ENCODE measurements at regions not wholly inside any gene's neighbourhood (a gene's known extent, or its start where the extent isn't known, plus 50 kb on each side); places are given as distances from the start of the nearest gene placed in this dataset.

DNA sequence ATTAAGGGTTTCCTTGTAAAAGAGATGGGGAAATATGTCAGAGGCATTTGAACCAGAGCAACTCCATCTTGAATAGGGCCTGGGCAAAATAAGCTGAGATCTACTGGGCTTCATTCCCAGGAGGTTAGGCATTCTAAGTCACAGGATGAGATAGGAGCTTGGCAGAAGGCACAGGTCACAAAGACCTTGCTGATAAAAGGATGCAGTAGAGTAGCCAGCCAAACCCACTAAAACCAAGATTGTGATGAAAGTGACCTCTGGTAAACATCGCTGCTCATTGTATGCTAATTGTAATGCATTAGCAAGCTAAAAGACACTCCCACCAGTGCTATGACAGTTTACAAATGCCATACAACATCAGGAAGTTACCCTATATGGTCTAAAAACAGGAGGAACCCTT, 1390.3 kb downstream of the RAPGEF2 start:
- no peak overlapping the region for H2AFZ ChIP-seq (ENCODE audit: insufficient read depth, low read depth, low read length, poor library complexity, severe bottlenecking)
- ChIA-PET POLR2A (no interaction called here), CTCF (no interaction called here)
- H3K4me2 ChIP-seq (replicated peaks; ENCODE audit: low read depth, low read length, poor library complexity, severe bottlenecking) = no peak overlapping the region
- H3K27ac ChIP-seq (ENCODE audit: low read length in 2 of 2) = no peak overlapping the region
- intact Hi-C loops (cut with micrococcal nuclease) = no loop called here
- H3K9me3 ChIP-seq (ENCODE audit: control extremely low read depth in 1 of 3, control insufficient read depth in 2 of 3, insufficient read depth in 1 of 3, low read length in 2 of 3) = peaks cover 0 to 3% (median 0%) of the 10 kb centered on the region in 3 donors
- Mint-ChIP-seq H3K9me3 (ENCODE audit: insufficient read depth) (peaks cover 8% of the 10 kb centered on the region), H3K27ac (no peak overlapping the region), H3K4me3 (no peak overlapping the region), H3K27me3 (no peaks in the 10 kb centered on the region), H3K4me1 (no peaks in the 10 kb centered on the region)
- no peaks in the 10 kb centered on the region for H3K79me2 ChIP-seq (ENCODE audit: control insufficient read depth, insufficient read depth, low read length)
- DNase-seq (no peak), ATAC-seq (ENCODE audit: low read depth) (no peak)
- no CpG with 5 or more reads among the region's 1 CpG for WGBS (ENCODE audit: insufficient coverage)
- H3K9ac ChIP-seq (ENCODE audit: low read length) = no peak overlapping the region
- no peaks in the 10 kb centered on the region for H3K36me3 ChIP-seq (replicated peaks in 1 of 2; ENCODE audit: control extremely low read depth in 1 of 2, control insufficient read depth in 1 of 2, extremely low read depth in 1 of 2, insufficient read depth in 2 of 2, low read length in 1 of 2)
- H4K20me1 ChIP-seq (ENCODE audit: control insufficient read depth, insufficient read depth, low read length, poor library complexity, severe bottlenecking) = no peaks in the 10 kb centered on the region
- H3K4me3 ChIP-seq (ENCODE audit: control extremely low read depth in 1 of 5, extremely low read depth in 1 of 5, insufficient read depth in 1 of 5, low read depth in 2 of 5, low read length in 4 of 5) = no peak overlapping the region
- no peaks in the 10 kb centered on the region for H3K4me1 ChIP-seq (ENCODE audit: control insufficient read depth in 2 of 2, insufficient read depth in 2 of 2, low read length in 2 of 2)
- TF ChIP-seq, protein P1, sequence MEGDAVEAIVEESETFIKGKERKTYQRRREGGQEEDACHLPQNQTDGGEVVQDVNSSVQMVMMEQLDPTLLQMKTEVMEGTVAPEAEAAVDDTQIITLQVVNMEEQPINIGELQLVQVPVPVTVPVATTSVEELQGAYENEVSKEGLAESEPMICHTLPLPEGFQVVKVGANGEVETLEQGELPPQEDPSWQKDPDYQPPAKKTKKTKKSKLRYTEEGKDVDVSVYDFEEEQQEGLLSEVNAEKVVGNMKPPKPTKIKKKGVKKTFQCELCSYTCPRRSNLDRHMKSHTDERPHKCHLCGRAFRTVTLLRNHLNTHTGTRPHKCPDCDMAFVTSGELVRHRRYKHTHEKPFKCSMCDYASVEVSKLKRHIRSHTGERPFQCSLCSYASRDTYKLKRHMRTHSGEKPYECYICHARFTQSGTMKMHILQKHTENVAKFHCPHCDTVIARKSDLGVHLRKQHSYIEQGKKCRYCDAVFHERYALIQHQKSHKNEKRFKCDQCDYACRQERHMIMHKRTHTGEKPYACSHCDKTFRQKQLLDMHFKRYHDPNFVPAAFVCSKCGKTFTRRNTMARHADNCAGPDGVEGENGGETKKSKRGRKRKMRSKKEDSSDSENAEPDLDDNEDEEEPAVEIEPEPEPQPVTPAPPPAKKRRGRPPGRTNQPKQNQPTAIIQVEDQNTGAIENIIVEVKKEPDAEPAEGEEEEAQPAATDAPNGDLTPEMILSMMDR (IDR thresholded peaks at IDR 0.05) = no peak
- no peak for TF ChIP-seq EZH2 (IDR thresholded peaks at IDR 0.05; ENCODE audit: borderline replicate concordance, insufficient read depth, low read depth, low read length, poor library complexity, severe bottlenecking)
- H3K27me3 ChIP-seq (replicated peaks in 1 of 4; ENCODE audit: control extremely low read depth in 1 of 4, control insufficient read depth in 3 of 4, insufficient read depth in 4 of 4, low read length in 3 of 4) = no peaks in the 10 kb centered on the region

DNA sequence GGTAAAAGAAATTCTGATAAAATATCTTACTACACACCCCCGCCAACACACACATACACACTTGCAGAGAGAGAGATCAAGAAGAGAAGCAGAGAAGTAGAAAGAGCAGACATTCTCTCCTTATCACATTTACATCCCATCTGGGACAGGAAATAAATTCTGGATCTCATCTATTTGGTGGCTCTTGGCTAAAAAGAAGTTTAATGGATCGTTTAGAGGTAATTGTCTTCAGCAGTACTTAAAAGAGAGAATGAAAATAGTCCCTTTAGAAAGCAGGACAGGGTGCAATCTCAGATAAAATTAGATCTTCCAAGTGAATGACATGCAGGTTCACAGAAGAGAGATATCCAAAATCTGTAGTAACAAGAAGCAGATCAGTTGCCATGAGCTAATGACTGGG, 1392.5 kb downstream of the RAPGEF2 start:
- no peak overlapping the region for H2AFZ ChIP-seq (ENCODE audit: insufficient read depth, low read depth, low read length, poor library complexity, severe bottlenecking)
- no peaks in the 10 kb centered on the region for H3K4me1 ChIP-seq (ENCODE audit: control insufficient read depth in 2 of 2, insufficient read depth in 2 of 2, low read length in 2 of 2)
- H3K27ac ChIP-seq (ENCODE audit: low read length in 2 of 2) = no peak overlapping the region
- no peaks in the 10 kb centered on the region for H3K27me3 Mint-ChIP-seq
- H3K79me2 ChIP-seq (ENCODE audit: control insufficient read depth, insufficient read depth, low read length) = no peaks in the 10 kb centered on the region
- intact Hi-C loops (cut with micrococcal nuclease) = no loop called here
- H3K36me3 ChIP-seq (replicated peaks in 1 of 2; ENCODE audit: control extremely low read depth in 1 of 2, control insufficient read depth in 1 of 2, extremely low read depth in 1 of 2, insufficient read depth in 2 of 2, low read length in 1 of 2) = no peaks in the 10 kb centered on the region
- no peak overlapping the region for H3K9ac ChIP-seq (ENCODE audit: low read length)
- H3K4me2 ChIP-seq (replicated peaks; ENCODE audit: low read depth, low read length, poor library complexity, severe bottlenecking) = no peak overlapping the region
- H3K9me3 Mint-ChIP-seq (ENCODE audit: insufficient read depth) = peaks cover 6% of the 10 kb centered on the region
- POLR2A ChIA-PET = no interaction called here
- H3K27ac Mint-ChIP-seq = no peak overlapping the region
- H3K4me3 Mint-ChIP-seq = no peak overlapping the region
- H3K9me3 ChIP-seq (ENCODE audit: control extremely low read depth in 1 of 3, control insufficient read depth in 2 of 3, insufficient read depth in 1 of 3, low read length in 2 of 3) = peaks cover 0 to 3% (median 0%) of the 10 kb centered on the region in 3 donors
- WGBS (ENCODE audit: insufficient coverage) = no CpG with 5 or more reads among the region's 2 CpGs
- H3K4me3 ChIP-seq (ENCODE audit: control extremely low read depth in 1 of 5, extremely low read depth in 1 of 5, insufficient read depth in 1 of 5, low read depth in 2 of 5, low read length in 4 of 5) = no peak overlapping the region
- TF ChIP-seq, protein P1 (IDR thresholded peaks at IDR 0.05) = no peak
- no peak for TF ChIP-seq EZH2 (IDR thresholded peaks at IDR 0.05; ENCODE audit: borderline replicate concordance, insufficient read depth, low read depth, low read length, poor library complexity, severe bottlenecking)
- H3K4me1 Mint-ChIP-seq = no peaks in the 10 kb centered on the region
- CTCF ChIA-PET = no interaction called here
- no peak for ATAC-seq (ENCODE audit: low read depth)
- DNase-seq = no peak
- no peaks in the 10 kb centered on the region for H4K20me1 ChIP-seq (ENCODE audit: control insufficient read depth, insufficient read depth, low read length, poor library complexity, severe bottlenecking)
- H3K27me3 ChIP-seq (replicated peaks in 1 of 4; ENCODE audit: control extremely low read depth in 1 of 4, control insufficient read depth in 3 of 4, insufficient read depth in 4 of 4, low read length in 3 of 4) = no peaks in the 10 kb centered on the region

Measured in B cell (primary cell).